Fibroblast of villous mesenchyme (primary cell): ENCODE measurements at regions not wholly inside any gene's neighbourhood (a gene's known extent, or its start where the extent isn't known, plus 50 kb on each side); places are given as distances from the start of the nearest gene placed in this dataset.

Source experiments
- DNase-seq: peaks from one replicate; pipeline ENCODE4 v3.0.0-alpha.2; 2010; ENCODE audit warnings: low read depth
- H3K4me3 ChIP-seq: 2 replicates; pipeline ENCODE4 v1.5.1; 2011; ENCODE audit warnings: low read depth, mild to moderate bottlenecking, low read length
- CTCF ChIP-seq: IDR thresholded peaks from 2 replicates; pipeline ENCODE4 v1.5.1; 2012; ENCODE audit warnings: low read depth, mild to moderate bottlenecking, low read length; ENCODE audit not compliant: insufficient read depth

GRCh38 chr14:50038398-50039119, 77.8 kb downstream of the VCPKMT start:
- H3K4me3 ChIP-seq: no peak overlapping the region
- DNase-seq: peak; percentile 77
- no peak for TF ChIP-seq CTCF

GRCh38 chr14:50039120-50039517, 77.3 kb downstream of the VCPKMT start:
- no peak for TF ChIP-seq CTCF
- no peak overlapping the region for H3K4me3 ChIP-seq

GRCh38 chr14:50039734-50040400, 76.5 kb downstream of the VCPKMT start:
- no peak for TF ChIP-seq CTCF
- peak; percentile 87 for DNase-seq

More at GRCh38 chr14:50039120-50039517, 77.3 kb downstream of the VCPKMT start:
- no peak for DNase-seq

GRCh38 chr14:50040401-50040775, 76.0 kb downstream of the VCPKMT start:
- no peak overlapping the region for H3K4me3 ChIP-seq
- no peak for TF ChIP-seq CTCF
- DNase-seq: peak; percentile 85

More at GRCh38 chr14:50039734-50040400, 76.5 kb downstream of the VCPKMT start:
- H3K4me3 ChIP-seq: no peak overlapping the region

GRCh38 chr14:50040895-50041465, 75.4 kb downstream of the VCPKMT start:
- H3K4me3 ChIP-seq: no peak overlapping the region
- TF ChIP-seq CTCF: no peak
- DNase-seq: no peak

- TF ChIP-seq CTCF: no peak
- DNase-seq: no peak
- no peak overlapping the region for H3K4me3 ChIP-seq
Observed at GRCh38 chr14:50041980-50042379, 74.4 kb downstream of the VCPKMT start.
